ENCODE measurements at regions not wholly inside any gene's neighbourhood (a gene's known extent, or its start where the extent isn't known, plus 50 kb on each side); places are given as distances from the start of the nearest gene placed in this dataset.

- DNase-seq: peak; percentile 47
Measured at GRCh38 chrX:8971116-8971515, 62.8 kb downstream of the FAM9B start.

GRCh38 chrX:8969378-8969777 is 64.5 kb downstream of the FAM9B start:
- DNase-seq: no peak

GRCh38 chrX:8967461-8967860 is 66.5 kb downstream of the FAM9B start:
- DNase-seq: no peak

- no peak for DNase-seq
Measured at GRCh38 chrX:8960957-8961468, 72.9 kb downstream of the FAM9B start.

- no peak for DNase-seq
Measured at GRCh38 chrX:8955511-8955910, 78.4 kb downstream of the FAM9B start.

- DNase-seq: no peak
Measured at GRCh38 chrX:8946563-8946962, 87.4 kb downstream of the FAM9B start.

GRCh38 chrX:8939322-8939721 is 94.6 kb downstream of the FAM9B start:
- DNase-seq: no peak

GRCh38 chrX:8927701-8928100 is 106.2 kb downstream of the FAM9B start:
- DNase-seq: no peak

GRCh38 chrX:8927066-8927635 is 106.8 kb downstream of the FAM9B start:
- DNase-seq: no peak

- no peak for DNase-seq
Measured at GRCh38 chrX:8921615-8922014, 112.3 kb downstream of the FAM9B start.

- DNase-seq: no peak
Measured at GRCh38 chrX:8919801-8920200, 114.1 kb downstream of the FAM9B start.

- DNase-seq: no peak
Measured at GRCh38 chrX:8916697-8917096, 115.5 kb upstream of the FAM9A start.

- DNase-seq: no peak
Measured at GRCh38 chrX:8914681-8915080, 113.5 kb upstream of the FAM9A start.

- DNase-seq: no peak
Measured at GRCh38 chrX:8913655-8914409, 112.6 kb upstream of the FAM9A start.

GRCh38 chrX:8907688-8908087 is 106.5 kb upstream of the FAM9A start:
- no peak for DNase-seq

GRCh38 chrX:8906299-8906938 is 105.2 kb upstream of the FAM9A start:
- no peak for DNase-seq

GRCh38 chrX:8897259-8897658 is 96.1 kb upstream of the FAM9A start:
- DNase-seq: no peak

GRCh38 chrX:8890794-8891193 is 89.6 kb upstream of the FAM9A start:
- no peak for DNase-seq

GRCh38 chrX:8887004-8887403 is 85.8 kb upstream of the FAM9A start:
- no peak for DNase-seq

GRCh38 chrX:8879750-8880149 is 78.6 kb upstream of the FAM9A start:
- DNase-seq: peak; percentile 25

GRCh38 chrX:8873956-8874355 is 72.8 kb upstream of the FAM9A start:
- DNase-seq: no peak

- DNase-seq: no peak
Measured at GRCh38 chrX:8873102-8873501, 71.9 kb upstream of the FAM9A start.

- DNase-seq: no peak
Measured at GRCh38 chrX:8870411-8870810, 69.2 kb upstream of the FAM9A start.

- DNase-seq: no peak
Measured at GRCh38 chrX:8869812-8870211, 68.6 kb upstream of the FAM9A start.

Data from activated CD4-positive, alpha-beta T cell treated with anti-CD3 and anti-CD28 coated beads, Interleukin-10, Interleukin-2, amounts not matched to agents 100 ng/mL and 50 ng/mL, durations not matched to agents 16 hours and 8 hours (primary cell).